Small intestine (tissue), 7 donors: ENCODE measurements at regions not wholly inside any gene's neighbourhood (a gene's known extent, or its start where the extent isn't known, plus 50 kb on each side); places are given as distances from the start of the nearest gene placed in this dataset.
"Not testable (repeated sequence)": the region's sequence is repeated elsewhere in the genome, so short reads cannot be mapped to it uniquely, and the experiment has no call there.

Source experiments
- DNase-seq, 2 donors: peaks; one replicate each; pipeline versions ENCODE4 v3.0.0 to v3.0.0-alpha.2; 2013
- FAIRE-seq: peaks from 2 replicates; lab custom pipeline; 2012; peaks lifted over from hg19 to GRCh38; lab: Jason Lieb, UNC
- H3K27ac ChIP-seq, 3 donors: one replicate each; pipeline ENCODE4 v1.5.1; 2013; ENCODE audit warnings: low read length in 2 of 3, mild to moderate bottlenecking in 2 of 3, control low read depth in 1 of 3, inconsistent platforms in 1 of 3, low read depth in 1 of 3, moderate library complexity in 1 of 3
- H3K27me3 ChIP-seq, 3 donors: one replicate each; pipeline ENCODE4 v1.6.1; 2013; ENCODE audit warnings: low read length in 3 of 3, inconsistent platforms in 1 of 3; ENCODE audit not compliant: control insufficient read depth in 3 of 3, insufficient read depth in 3 of 3
- H3K36me3 ChIP-seq, 3 donors: one replicate each; pipeline ENCODE4 v1.6.1; 2013; ENCODE audit warnings: low read length in 3 of 3, inconsistent platforms in 1 of 3, low read depth in 1 of 3, mild to moderate bottlenecking in 1 of 3, moderate library complexity in 1 of 3; ENCODE audit not compliant: control insufficient read depth in 3 of 3, insufficient read depth in 2 of 3
- H3K4me1 ChIP-seq, 3 donors: one replicate each; pipeline ENCODE4 v1.6.1; 2013; ENCODE audit warnings: low read length in 2 of 3, inconsistent platforms in 1 of 3, low read depth in 1 of 3, mild to moderate bottlenecking in 1 of 3, moderate library complexity in 1 of 3; ENCODE audit not compliant: control insufficient read depth in 3 of 3, insufficient read depth in 2 of 3
- H3K4me3 ChIP-seq, 3 donors: one replicate each; pipeline ENCODE4 v1.5.1; 2013; ENCODE audit warnings: low read length in 3 of 3, control low read depth in 1 of 3, inconsistent platforms in 1 of 3, low read depth in 1 of 3, mild to moderate bottlenecking in 1 of 3, moderate library complexity in 1 of 3
- H3K9me3 ChIP-seq, 2 donors: one replicate each; pipeline ENCODE4 v1.6.1; 2013; ENCODE audit warnings: low read depth in 1 of 2, low read length in 1 of 2; ENCODE audit not compliant: control insufficient read depth in 2 of 2, insufficient read depth in 1 of 2
- WGBS, 3 donors: extraction: QIAGEN DNeasy Blood & Tissue Kit; methylation state at CpG; one replicate each; pipeline ENCODE4 v1.1.7; 2013; 5-methylcytosine and 5-hydroxymethylcytosine counted together
- donor health status: healthy with polysubstance abuse.
- donor health status: control.
- donor health status: control.
- donor health status: Bipolar disorder and iron deficiency.
- donor health status: healthy.

DNA sequence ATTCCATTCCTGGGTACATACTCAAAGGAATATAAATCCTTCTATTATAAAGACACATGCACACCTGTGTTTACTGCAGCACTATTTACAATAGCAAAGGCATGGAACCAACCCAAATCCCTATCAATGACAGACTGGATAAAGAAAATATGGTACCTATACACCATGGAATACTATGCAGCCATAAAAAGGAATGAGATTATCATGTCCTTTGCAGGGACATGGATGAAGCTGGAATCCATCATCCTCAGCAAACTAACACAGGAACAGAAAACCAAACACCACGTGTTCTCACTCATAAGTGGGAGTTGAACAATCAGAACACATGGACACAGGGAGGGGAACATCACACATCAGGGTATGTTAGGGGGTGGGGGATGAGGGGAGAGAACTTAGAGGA, 84.8 kb upstream of the LHX1 start:
- DNase-seq, H3K27ac ChIP-seq, FAIRE-seq, H3K27me3 ChIP-seq, H3K4me1 ChIP-seq, H3K36me3 ChIP-seq, H3K4me3 ChIP-seq, H3K9me3 ChIP-seq: not testable (repeated sequence)
- 50 to 74% (median 68%) methylated on average over 1 of the region's 1 CpG for WGBS, 3 donors

DNA sequence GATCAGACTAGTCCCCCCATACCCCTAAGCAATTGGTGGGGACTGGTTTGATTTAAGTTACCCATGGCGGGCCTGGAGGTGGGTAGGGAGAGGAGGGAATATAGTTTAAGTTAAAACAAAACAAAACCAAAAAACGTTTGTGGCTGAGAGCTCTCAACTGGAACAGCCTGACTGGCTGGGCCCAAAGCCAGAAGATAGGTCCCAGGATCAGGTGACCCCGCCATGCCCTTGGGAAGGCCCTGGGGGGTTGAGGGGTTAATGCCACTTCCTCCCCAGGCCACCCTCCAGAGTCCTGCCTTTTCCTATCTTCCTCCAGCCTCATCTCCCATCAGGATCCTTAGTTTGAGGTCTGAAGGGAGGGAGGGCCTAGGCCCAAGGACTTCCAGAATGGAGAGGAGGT, 82.3 kb upstream of the LHX1 start:
- no peak for FAIRE-seq

DNA sequence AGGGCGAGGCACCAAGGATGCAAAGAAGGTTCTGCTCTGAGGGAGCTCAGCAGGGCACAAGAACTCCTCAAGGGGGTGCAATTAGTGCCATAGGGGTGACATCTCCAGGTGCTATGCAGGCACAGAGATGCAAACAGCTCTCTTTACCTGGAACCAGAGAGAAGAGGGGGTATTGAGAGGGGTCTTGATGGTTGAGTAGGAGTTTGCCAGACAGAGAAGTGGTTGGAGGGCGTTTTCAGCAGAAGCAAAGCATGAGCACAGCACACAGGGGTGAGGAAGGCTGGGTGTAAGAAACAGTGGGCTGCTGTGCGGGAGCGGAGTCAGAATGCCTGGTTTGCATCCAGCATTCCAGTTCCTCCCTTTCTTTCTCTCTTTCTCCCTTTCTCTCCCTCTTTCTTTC, 81.8 kb upstream of the LHX1 start:
- no peak for FAIRE-seq

More for the DNA sequence above, 82.3 kb upstream of the LHX1 start:
- Histone ChIP-seq H3K36me3 (no peaks in the 10 kb centered on the region), H3K4me1 (no peaks in the 10 kb centered on the region), H3K27ac (no peak overlapping the region), H3K4me3 (no peak overlapping the region), H3K9me3 (no peaks in the 10 kb centered on the region), H3K27me3 (peaks cover 0 to 10% (median 0%) of the 10 kb centered on the region in 3 donors)
- 55 to 57% (median 56%) methylated on average over 3 of the region's 3 CpGs for WGBS, 3 donors
- DNase-seq: no peak

GRCh38 chr17:36856222-36856621, 81.1 kb upstream of the LHX1 start:
- FAIRE-seq (no peak), DNase-seq (peak in 1 of 2 donors; percentile 9)
- H3K4me1 ChIP-seq: no peaks in the 10 kb centered on the region
- no peaks in the 10 kb centered on the region for H3K36me3 ChIP-seq
- 27 to 54% (median 27%) methylated on average over 7 of the region's 7 CpGs for WGBS, 3 donors
- H3K27ac ChIP-seq: no peak overlapping the region
- peaks cover 0 to 10% (median 0%) of the 10 kb centered on the region in 3 donors for H3K27me3 ChIP-seq
- H3K9me3 ChIP-seq: no peaks in the 10 kb centered on the region
- no peak overlapping the region for H3K4me3 ChIP-seq

More for the DNA sequence above, 81.8 kb upstream of the LHX1 start:
- H3K9me3 ChIP-seq: no peaks in the 10 kb centered on the region
- H3K27ac ChIP-seq: no peak overlapping the region
- 75 to 86% (median 83%) methylated on average over 4 of the region's 4 CpGs for WGBS, 3 donors
- DNase-seq: no peak
- no peaks in the 10 kb centered on the region for H3K4me1 ChIP-seq
- H3K4me3 ChIP-seq: no peak overlapping the region
- H3K27me3 ChIP-seq: peaks cover 0 to 10% (median 0%) of the 10 kb centered on the region in 3 donors
- H3K36me3 ChIP-seq: no peaks in the 10 kb centered on the region

GRCh38 chr17:36856903-36857381, 80.3 kb upstream of the LHX1 start:
- Histone ChIP-seq H3K36me3 (no peaks in the 10 kb centered on the region), H3K9me3 (no peaks in the 10 kb centered on the region), H3K27ac (no peak overlapping the region), H3K4me3 (no peak overlapping the region), H3K4me1 (no peaks in the 10 kb centered on the region), H3K27me3 (peaks cover 0 to 10% (median 0%) of the 10 kb centered on the region in 3 donors)
- DNase-seq (no peak), FAIRE-seq (no peak)
- 61 to 69% (median 67%) methylated on average over 16 of the region's 16 CpGs for WGBS, 3 donors

- WGBS, 3 donors: 37 to 53% (median 47%) methylated on average over 13 of the region's 13 CpGs
- no peaks in the 10 kb centered on the region for H3K36me3 ChIP-seq
- no peak overlapping the region for H3K27ac ChIP-seq
- DNase-seq: no peak
- no peak overlapping the region for H3K4me3 ChIP-seq
- H3K9me3 ChIP-seq: no peaks in the 10 kb centered on the region
- no peaks in the 10 kb centered on the region for H3K4me1 ChIP-seq
- FAIRE-seq: no peak
- H3K27me3 ChIP-seq: peaks cover 0 to 10% (median 0%) of the 10 kb centered on the region in 3 donors
These were observed 79.6 kb upstream of the LHX1 start for GRCh38 chr17:36857698-36858097.

DNA sequence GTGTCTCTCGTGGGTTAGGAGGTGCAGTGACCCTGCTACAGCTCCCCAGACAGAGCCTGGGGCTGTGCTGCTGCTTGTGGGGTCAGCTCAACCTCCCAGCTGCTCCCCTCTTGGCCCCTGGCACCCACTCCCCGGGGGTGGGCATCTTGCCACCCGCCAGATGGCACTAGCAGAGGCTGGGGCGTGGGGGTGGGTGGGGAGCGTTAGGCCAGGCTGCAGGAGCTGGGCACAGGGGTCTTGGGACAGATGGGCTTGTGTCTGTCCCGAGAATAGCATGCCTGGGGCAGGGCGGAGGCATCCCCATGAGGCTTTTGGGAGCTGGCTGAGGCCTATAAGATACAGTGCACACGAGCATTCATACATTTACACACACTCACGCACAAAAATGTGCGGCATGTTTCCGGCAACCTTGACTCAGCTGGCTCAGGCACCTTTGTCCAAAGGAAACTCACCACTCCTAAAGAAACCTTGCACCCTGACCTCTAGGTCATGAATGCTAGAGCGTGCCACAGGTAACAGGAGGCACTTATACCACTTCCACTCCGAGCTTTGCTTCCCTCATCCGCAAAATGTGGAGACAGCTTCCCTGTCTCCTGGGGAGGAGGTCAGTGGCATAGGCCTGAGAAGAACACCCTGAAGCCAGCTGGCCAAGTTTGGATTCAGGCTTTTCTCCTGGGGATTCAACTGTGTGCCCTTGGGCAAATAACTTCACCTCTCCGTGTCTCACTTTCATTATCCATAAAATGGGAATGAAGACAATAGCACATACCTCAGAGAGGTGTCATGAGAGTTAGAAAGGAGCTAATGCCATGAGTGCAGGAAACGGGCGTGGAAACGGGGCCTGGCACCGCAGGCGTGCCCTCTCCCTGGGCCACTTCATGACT, 78.9 kb upstream of the LHX1 start:
- Histone ChIP-seq H3K27ac (no peak overlapping the region), H3K9me3 (no peaks in the 10 kb centered on the region), H3K4me1 (no peaks in the 10 kb centered on the region), H3K27me3 (peaks cover 0 to 10% (median 0%) of the 10 kb centered on the region in 3 donors), H3K4me3 (no peak overlapping the region), H3K36me3 (no peaks in the 10 kb centered on the region)
- 68 to 82% (median 73%) methylated on average over 20 of the region's 20 CpGs for WGBS, 3 donors
- DNase-seq: no peak
- FAIRE-seq: no peak

DNA sequence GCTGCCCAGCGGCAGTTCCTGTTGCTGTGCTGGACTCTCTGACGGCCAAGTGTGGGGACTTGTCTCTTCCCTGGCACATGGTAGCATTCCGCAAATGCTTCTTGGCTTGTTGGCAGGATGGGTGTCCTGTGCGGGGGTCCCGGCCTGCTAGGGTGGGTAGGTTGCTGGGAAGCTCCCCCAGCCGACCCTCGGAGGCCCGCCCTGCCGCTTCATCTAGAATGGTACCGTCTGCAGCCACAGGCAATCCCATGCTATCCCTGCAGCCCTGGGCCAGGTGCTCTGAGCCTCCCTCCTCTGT, 78.3 kb upstream of the LHX1 start:
- peaks cover 0 to 10% (median 0%) of the 10 kb centered on the region in 3 donors for H3K27me3 ChIP-seq
- no peak for FAIRE-seq
- H3K36me3 ChIP-seq: no peaks in the 10 kb centered on the region
- no peak for DNase-seq
- no peak overlapping the region for H3K4me3 ChIP-seq
- WGBS, 3 donors: 68 to 86% (median 74%) methylated on average over 8 to 10 of the region's 10 CpGs
- no peaks in the 10 kb centered on the region for H3K9me3 ChIP-seq
- H3K4me1 ChIP-seq: no peaks in the 10 kb centered on the region
- no peak overlapping the region for H3K27ac ChIP-seq
